Lower lobe of right lung (tissue), 2 donors: ENCODE measurements at regions not wholly inside any gene's neighbourhood (a gene's known extent, or its start where the extent isn't known, plus 50 kb on each side); places are given as distances from the start of the nearest gene placed in this dataset.

Source experiments
- ATAC-seq, 2 donors: fragments of 200-7000 bp; cut with Tn5 transposase; one replicate each; pipeline ENCODE4 v1.9.1; 2020 to 2022; ENCODE audit warnings: mild to moderate bottlenecking in 2 of 2, moderate library complexity in 2 of 2
- DNase-seq: peaks from one replicate; pipeline ENCODE4 v3.0.0-alpha.2; 2020
- H3K27ac ChIP-seq: fragments of 200-600 bp; one replicate; pipeline ENCODE4 v1.8.0; 2022
- H3K27me3 ChIP-seq: fragments of 200-600 bp; one replicate; pipeline ENCODE4 v1.8.0; 2022; ENCODE audit warnings: low read depth
- H3K36me3 ChIP-seq: fragments of 200-600 bp; one replicate; pipeline ENCODE4 v1.8.0; 2022; ENCODE audit warnings: mild to moderate bottlenecking
- H3K4me1 ChIP-seq: fragments of 200-600 bp; one replicate; pipeline ENCODE4 v1.8.0; 2022
- H3K4me3 ChIP-seq: fragments of 200-600 bp; one replicate; pipeline ENCODE4 v1.8.0; 2022; ENCODE audit warnings: mild to moderate bottlenecking
- H3K9me3 ChIP-seq: fragments of 200-600 bp; one replicate; pipeline ENCODE4 v1.8.0; 2022
- intact Hi-C: fragments of 100-400 bp; cut with DNase I; formaldehyde crosslinking; loops from one replicate; pipeline ENCODE4 v1.11.0; 2022
- TF ChIP-seq, protein P1 (sequence below): fragments of 200-600 bp; IDR thresholded peaks from one replicate; pipeline ENCODE4 v1.8.0; 2022; ENCODE audit warnings: antibody characterized with exemption, mild to moderate bottlenecking
- donor health status: DM: no; HTN: yes; CAD: no; lungs with severe emphysema.

DNA sequence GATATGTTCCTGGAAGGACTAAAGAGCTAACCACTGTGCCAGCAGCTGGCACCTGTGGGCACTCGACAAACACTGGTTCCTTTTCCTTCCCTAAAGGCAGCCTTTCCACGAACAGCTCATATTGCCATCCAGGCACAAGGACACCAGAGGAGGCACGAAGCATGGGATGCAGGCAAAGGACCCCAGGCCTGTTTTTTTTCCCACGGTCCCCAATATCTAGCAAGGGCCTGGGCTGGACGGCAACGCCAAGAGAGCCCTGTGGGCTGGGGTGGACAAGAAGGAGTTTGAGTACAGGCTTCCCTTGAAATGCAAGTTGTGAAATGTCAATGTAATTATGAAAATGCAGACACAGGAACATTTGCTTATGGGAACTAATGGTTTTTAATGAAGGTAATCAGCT lies 135.9 kb downstream of the CYP26B1 start:
- Histone ChIP-seq H3K27me3 (no peaks in the 10 kb centered on the region), H3K4me3 (no peak overlapping the region), H3K4me1 (no peaks in the 10 kb centered on the region), H3K27ac (no peak overlapping the region), H3K36me3 (no peaks in the 10 kb centered on the region), H3K9me3 (no peaks in the 10 kb centered on the region)
- ATAC-seq (no peak), DNase-seq (no peak)
- intact Hi-C loops = no loop called here
- TF ChIP-seq, protein P1, sequence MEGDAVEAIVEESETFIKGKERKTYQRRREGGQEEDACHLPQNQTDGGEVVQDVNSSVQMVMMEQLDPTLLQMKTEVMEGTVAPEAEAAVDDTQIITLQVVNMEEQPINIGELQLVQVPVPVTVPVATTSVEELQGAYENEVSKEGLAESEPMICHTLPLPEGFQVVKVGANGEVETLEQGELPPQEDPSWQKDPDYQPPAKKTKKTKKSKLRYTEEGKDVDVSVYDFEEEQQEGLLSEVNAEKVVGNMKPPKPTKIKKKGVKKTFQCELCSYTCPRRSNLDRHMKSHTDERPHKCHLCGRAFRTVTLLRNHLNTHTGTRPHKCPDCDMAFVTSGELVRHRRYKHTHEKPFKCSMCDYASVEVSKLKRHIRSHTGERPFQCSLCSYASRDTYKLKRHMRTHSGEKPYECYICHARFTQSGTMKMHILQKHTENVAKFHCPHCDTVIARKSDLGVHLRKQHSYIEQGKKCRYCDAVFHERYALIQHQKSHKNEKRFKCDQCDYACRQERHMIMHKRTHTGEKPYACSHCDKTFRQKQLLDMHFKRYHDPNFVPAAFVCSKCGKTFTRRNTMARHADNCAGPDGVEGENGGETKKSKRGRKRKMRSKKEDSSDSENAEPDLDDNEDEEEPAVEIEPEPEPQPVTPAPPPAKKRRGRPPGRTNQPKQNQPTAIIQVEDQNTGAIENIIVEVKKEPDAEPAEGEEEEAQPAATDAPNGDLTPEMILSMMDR = no peak

DNA sequence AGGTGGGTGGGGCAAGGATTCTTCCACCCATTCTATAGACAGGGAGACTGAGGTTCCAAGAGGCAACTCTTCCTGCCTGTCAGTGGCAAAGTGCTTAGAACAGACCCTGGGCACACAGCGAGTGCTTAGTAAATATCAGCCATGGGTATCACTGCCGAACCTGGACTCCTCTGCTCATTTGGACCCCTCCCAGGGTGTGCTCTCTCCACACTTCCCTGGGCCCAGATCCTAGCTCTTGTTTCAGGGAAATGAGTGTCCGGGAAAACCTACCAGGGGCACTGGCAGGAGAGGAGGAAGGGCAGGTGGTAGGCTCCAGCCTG lies 136.3 kb downstream of the CYP26B1 start:
- Histone ChIP-seq H3K4me3 (no peak overlapping the region), H3K9me3 (no peaks in the 10 kb centered on the region), H3K27ac (no peak overlapping the region), H3K4me1 (no peaks in the 10 kb centered on the region), H3K36me3 (no peaks in the 10 kb centered on the region), H3K27me3 (no peaks in the 10 kb centered on the region)
- ATAC-seq (no peak), DNase-seq (no peak)
- TF ChIP-seq, protein P1 = no peak
- intact Hi-C loops = no loop called here

- H3K27ac ChIP-seq = no peak overlapping the region
- no peak for ATAC-seq
- H3K4me1 ChIP-seq = no peaks in the 10 kb centered on the region
- intact Hi-C loops = no loop called here
- H3K4me3 ChIP-seq = no peak overlapping the region
- no peaks in the 10 kb centered on the region for H3K9me3 ChIP-seq
- H3K27me3 ChIP-seq = no peaks in the 10 kb centered on the region
- H3K36me3 ChIP-seq = no peaks in the 10 kb centered on the region
- DNase-seq = no peak
- TF ChIP-seq, protein P1 = no peak
These were observed 136.9 kb downstream of the CYP26B1 start for GRCh38 chr2:72010647-72011369.

- intact Hi-C loops = no loop called here
These were observed 139.1 kb downstream of the CYP26B1 start for GRCh38 chr2:72008608-72009007.

DNA sequence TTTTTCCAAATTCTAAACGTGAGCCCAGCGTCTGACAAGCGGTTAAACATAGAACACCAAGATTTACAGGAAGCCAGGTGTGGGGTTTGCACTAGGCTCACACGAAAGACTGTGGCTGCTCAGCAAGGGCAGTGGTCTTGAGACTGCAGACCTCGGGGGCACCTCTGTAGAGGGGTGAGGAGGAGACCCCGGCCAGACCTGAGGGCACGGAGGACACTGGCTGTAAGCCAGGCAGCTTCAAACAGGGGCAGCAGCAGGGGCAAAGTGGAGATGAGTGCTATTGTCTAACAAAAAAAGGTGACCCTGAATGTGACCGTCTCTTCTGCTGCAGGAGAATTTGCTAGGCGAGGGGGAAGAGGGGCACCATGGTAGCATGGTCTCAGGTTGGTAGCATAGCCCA lies 140.3 kb downstream of the CYP26B1 start:
- ATAC-seq = no peak
- Histone ChIP-seq H3K4me3 (no peak overlapping the region), H3K4me1 (no peaks in the 10 kb centered on the region), H3K27ac (no peak overlapping the region), H3K27me3 (no peaks in the 10 kb centered on the region), H3K36me3 (no peaks in the 10 kb centered on the region), H3K9me3 (no peaks in the 10 kb centered on the region)
- TF ChIP-seq, protein P1 = no peak
- intact Hi-C loops = no loop called here
- DNase-seq = no peak

More at GRCh38 chr2:72008608-72009007, 139.1 kb downstream of the CYP26B1 start:
- H3K27ac ChIP-seq = no peak overlapping the region
- no peaks in the 10 kb centered on the region for H3K9me3 ChIP-seq
- TF ChIP-seq, protein P1 = no peak
- no peaks in the 10 kb centered on the region for H3K36me3 ChIP-seq
- H3K4me1 ChIP-seq = no peaks in the 10 kb centered on the region
- H3K27me3 ChIP-seq = no peaks in the 10 kb centered on the region
- DNase-seq (no peak), ATAC-seq (no peak)
- H3K4me3 ChIP-seq = no peak overlapping the region
